HG03575 (cell line): ENCODE measurements at regions not wholly inside any gene's neighbourhood (a gene's known extent, or its start where the extent isn't known, plus 50 kb on each side); places are given as distances from the start of the nearest gene placed in this dataset.
"Not testable (repeated sequence)": the region's sequence is repeated elsewhere in the genome, so short reads cannot be mapped to it uniquely, and the experiment has no call there.

Source experiments
- ATAC-seq: cut with Tn5 transposase; IDR thresholded peaks from one replicate; pipeline ENCODE4 v1.9.1; 2021; ENCODE audit not compliant: unreplicated experiment, insufficient number of reproducible peaks, low FRiP score; ENCODE audit errors: extremely low read depth

DNA sequence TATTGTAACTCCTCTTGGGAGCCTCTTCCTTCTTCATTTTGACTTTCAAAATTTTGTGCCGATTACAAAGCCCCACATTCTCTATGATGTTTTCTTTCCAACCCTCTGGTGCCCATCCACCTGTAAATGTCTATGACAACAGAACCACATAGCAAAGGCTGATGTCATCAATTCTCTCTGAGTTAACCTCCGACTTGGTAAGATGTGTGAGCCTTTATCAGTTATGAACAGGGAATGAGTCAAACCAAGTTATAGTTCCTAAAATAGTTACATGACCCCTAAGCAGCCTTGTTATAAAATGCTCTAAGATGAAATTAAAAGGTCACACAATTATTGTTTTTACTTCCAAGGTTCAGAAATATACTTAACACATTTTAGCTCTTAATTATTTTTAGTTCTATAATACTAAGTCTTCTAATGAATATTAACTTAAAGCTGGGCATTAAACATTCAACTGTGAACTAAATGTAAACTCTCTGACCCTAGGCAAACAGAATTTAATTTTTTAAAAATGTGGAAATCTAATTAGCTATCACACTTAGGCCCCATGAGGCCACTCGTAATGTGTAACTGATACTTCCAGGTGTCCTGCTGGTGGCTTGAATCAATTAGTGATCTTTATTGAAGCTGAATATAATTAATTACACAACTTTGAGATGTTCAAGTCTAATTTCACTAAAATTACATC, 102.3 kb upstream of the CYRIA start:
- no peak for ATAC-seq

DNA sequence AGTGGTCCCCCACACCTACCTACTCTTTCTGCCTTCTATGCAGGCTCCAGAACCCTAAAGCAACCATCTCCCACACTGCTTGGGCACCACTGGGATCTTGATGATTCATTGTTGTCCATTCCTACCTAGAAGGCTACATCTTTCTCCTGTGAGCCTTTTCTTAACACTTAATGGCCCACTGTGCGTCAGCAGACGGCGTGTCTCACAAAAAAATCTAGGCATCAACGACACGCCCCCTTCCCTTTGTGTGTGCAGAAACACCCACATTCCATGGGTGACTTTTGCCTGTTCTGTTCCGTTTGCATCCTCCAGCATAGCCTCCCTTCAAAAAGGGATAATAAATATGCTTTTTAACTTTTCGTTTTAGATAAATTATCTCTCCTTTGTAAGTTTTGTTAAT, 99.7 kb upstream of the CYRIA start:
- no peak for ATAC-seq

DNA sequence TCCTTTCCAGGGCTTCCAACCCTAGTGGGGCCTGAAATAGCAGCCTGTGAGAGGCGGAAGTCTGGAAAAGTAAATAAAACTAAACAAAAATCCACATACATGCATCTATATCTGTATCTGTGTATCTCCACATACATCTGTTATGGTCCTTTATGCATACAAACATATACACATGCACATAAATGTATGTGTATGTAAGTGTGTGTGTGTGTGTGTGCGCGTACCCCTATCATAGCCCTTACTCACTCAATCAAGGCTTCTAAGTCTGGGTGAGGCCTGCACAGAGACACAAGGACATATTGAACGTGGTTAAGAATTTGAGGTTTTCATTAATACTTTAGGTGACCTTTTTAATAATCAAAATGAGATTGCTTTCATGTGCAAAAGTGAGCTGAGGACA, 98.9 kb upstream of the CYRIA start:
- ATAC-seq: no peak

DNA sequence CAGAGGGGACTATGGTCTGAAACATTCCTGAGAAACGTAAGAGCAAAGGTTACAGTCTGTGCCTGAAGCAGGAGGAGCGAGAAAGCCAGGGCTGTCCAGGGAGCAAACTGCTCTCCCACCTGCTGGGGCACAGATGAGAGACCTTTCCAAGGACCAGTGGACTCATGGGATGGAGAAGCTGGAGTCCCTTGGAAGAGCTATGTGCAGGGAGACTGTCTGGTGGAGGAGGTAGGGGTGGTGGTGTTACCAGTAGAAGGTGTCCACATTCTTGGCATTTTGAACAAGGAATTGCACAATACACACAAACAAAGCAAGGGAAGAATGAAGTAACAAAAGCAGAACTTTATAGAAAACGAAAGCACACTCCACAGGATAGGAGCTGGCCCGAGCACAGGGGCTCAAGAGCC, 97.9 kb upstream of the CYRIA start:
- no peak for ATAC-seq

DNA sequence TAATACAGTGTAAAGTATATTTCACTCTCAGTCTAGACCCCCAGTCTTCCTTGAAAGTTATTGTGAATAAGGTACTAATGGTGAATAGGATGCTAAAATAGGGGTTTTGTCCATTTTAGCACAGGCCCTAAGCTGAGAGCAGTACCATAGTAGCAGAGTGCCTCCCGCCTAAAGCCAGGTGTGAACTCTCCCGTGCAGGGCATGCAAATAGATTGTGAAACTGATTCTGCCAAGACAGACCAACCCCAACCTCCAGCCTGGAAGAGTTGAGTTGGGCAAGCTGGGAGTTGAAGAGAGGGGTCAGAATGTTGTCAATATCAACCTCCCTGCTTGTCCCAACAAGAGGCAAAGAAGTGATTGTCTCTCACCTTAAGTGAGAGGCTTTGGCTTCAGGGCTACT, 97.4 kb upstream of the CYRIA start:
- ATAC-seq: no peak

DNA sequence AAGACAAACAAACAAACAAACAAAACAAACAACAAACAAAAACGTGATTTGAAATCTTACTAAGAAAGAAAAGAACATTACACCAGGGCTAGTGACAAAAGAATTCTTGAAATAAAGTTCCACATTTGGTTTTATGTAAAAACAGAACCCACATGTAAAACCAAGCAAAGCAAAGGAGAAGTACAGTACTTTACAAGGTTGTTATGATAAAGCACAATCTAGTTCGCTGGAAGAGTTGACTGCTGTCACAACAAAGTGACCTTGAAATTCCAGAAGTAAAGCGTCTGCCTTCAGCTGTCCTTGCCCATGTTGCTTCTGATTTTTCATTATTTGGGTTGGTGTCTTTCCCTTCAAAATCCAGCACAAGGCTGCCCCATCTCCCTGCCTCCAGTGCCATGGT, 94.8 kb upstream of the CYRIA start:
- ATAC-seq: no peak

- no peak for ATAC-seq
These were observed 91.4 kb upstream of the CYRIA start for GRCh38 chr2:16756831-16757644.

- no peak for ATAC-seq
These were observed 89.8 kb upstream of the CYRIA start for GRCh38 chr2:16755442-16755841.

DNA sequence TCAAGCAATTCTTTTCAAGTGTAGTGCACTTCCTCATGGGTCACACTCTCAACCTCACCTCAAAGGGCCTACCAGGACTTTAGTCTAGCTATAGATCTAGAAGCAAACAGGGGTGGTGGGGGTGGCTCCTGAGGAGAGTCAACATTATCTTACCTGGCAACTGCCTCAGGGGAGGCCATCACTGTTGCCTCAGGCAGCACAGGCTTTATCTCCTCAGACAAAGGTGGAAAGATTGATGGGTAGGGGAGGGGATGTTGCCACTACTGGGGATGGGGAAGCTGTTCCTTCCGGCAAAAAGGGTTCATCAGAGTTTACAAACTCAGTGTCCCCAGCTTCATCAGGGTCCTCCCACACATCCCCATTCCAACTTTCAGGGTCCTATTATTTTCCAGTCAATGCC, 87.4 kb upstream of the CYRIA start:
- ATAC-seq: not testable (repeated sequence)

DNA sequence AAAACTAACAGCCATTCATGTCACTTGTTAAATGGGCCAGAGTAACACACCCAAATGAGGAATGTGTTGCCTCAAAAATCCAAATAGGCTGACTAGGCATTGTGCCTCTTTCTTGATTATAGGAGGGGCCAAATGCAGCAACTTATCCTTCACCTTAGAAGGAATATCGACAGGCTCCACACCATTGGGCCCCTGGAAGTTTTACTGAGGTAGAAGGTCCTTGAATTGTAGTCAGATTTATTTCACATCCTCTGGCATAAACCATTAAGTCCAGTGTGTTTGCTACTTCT, 85.2 kb upstream of the CYRIA start:
- ATAC-seq: not testable (repeated sequence)

DNA sequence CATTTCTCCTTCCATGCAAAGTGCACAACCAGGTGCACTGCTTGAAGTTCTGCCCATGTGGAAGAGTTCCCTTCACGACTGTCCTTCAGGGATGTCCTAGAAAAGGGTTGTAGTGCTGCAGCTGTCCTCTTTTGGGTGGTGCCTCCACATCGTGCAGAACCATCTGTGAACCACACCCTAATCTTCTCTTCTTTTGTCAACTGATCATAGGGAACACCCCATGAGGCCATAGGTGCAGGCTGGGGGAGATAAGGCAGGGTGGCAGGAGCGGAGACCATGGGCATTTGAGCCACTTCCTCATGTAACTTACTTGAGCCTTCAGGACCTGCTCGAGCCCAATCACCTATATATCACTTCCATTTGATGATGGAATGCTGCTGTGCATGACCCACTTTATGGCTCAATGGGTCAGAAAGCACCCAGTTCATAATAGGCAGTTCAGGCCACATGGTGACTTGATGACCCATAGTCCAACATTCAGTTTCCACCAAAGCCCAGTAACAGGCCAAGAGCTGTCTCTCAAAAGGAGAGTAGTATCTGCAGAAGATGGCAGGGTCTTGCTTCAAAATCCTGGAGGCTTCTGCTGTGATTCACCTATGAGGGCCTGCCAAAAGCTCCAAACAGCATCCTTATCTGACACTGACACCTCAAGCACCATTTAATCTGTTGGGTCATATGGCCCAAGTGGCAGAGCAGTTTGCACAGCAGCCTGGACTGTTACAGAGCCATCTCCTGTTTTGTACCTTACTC, 84.7 kb upstream of the CYRIA start:
- ATAC-seq: no peak

DNA sequence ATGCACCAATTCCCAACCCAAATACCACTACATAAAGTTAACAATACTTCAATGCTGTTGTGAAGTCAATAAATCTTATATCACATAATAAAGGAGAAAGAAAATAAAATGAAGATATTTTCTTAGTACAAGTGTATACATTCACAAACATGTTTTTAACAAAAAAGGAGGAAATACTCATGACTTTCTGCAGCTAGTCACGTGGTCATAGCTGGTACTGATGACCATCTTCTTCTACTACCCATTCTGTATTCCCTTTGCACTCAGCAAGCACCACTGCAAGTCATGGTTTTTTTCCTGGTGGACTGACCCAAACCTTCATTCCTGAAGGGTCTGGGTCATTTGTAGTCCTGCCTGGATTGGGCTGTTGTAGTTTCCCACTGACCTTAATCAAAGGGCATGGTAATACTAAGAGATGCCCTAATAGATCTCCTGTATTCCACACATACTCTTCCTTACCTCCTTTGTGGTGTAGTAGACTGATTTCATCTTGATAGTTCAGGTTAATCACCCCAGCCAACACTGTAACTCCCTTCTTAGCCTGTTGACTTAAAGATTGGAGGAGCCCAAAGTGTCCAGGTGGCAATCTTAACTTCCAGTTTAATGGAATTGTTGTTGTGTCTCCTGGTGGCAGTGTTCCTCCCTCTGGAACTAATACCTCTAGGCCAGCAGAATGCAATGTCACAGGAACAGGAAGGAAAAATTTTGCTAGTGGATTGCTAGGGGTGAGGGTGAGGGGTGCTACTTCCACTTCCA, 83.1 kb upstream of the CYRIA start:
- ATAC-seq: not testable (repeated sequence)

DNA sequence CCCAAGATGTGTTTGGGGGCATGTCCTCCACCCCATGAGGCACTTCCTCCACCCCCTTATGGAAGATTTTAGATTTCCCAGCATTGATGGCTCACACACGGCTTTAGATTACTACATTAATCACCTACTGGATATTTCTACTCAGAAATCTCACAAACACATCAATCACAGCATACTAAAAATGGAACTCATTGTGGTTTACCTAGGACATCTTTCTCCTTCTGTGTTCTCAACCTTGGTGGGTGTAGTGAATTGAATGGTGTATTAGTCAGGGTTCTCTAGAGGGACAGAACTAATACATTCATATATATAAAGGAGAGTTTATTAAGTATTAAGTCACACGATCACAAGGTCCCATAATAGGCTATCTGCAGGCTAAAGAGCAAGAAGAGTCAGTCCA, 82.1 kb upstream of the CYRIA start:
- ATAC-seq: no peak

DNA sequence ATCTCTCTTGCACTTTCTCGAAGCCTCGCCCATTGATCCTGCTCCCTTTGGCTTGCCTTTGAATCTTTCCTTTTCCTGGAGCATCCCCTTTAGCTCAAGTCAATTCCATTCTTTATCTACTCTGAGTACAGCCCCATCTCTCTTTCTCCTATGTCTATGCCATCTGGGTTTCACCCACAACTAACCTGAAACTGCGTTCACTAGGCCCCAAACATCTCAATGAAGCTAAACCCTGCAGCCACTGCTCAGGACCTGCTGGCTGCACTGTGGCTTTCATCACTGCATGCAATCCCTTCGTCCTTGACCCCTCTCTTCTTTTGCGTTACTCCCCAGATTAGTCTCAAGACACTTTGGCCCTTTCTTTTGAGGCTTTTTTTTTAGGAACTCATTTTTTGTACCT, 81.6 kb upstream of the CYRIA start:
- ATAC-seq: no peak

DNA sequence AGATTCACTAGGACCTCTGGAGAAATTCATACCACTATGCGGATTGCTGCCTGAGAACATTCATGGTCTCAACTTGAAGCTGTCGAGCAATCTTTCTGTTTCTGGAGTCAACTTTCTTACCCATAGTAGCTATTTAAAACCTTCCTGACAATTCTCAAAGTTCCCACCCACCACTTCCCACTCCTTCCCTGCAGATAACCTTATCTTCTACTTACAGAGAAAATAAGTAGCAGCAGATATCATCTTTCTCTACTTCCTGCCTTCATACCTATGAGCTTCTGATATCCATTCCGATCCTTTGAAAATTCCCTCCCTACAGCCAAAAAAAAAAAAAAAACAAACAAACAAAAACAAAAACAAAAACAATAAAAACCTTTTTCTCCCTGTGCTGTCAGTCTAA, 81.2 kb upstream of the CYRIA start:
- no peak for ATAC-seq

DNA sequence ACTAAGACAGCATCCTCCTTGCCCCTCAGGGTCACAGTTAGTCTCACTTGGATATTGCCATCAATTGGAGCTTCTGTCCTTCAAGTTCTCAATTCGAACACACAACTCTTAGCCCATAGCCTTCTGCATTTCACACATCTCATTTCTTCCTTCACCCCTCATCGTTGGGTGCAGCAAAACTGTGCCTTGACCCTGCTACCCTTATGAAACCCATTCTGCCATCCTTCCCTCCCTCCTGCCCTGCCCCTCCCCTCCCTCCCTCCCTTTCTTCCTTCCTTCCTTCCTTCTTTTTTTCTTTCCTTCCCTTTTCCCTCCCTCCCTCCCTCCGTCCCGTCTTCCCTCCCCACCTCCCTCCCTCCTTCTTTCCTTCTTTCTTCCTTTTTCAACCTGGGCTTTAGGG, 80.7 kb upstream of the CYRIA start:
- no peak for ATAC-seq

DNA sequence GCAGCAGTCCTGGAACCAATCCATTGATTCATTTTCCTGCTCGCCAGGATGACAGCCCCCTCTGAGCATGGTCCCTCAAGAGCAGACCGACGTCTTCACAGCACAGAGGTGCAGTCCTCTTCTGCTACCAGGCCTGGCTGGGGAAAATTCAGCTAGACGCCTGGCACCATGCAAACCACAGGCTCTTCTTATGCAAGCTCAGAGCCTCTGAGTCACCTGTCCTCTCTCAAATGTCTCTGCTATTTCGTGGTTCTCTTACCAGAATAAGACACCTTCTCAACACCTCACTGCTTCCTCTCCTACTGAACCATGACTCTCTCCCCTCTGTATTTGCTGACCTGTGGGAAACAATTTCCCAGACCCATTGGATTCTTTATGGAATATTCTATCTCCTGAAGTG, 79.8 kb upstream of the CYRIA start:
- no peak for ATAC-seq

DNA sequence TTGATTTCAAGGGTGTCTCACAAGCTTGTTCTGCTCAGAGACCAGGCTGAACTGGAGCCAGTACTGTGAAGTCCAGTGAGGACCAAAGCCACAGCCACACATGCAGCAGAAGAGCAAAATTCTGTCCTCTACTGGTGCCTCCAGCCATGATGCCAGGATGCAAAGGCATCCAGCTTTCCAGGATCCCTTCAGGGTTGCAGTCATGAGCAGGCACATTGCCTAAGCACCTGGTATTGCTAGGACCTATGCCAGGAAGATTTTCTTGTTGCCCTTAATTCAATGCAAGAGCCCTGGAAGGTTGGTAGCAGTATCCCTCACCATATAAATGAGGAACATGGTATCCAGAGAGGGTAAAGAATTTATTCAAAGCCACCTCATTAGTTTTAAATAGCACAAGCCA, 78.9 kb upstream of the CYRIA start:
- no peak for ATAC-seq

DNA sequence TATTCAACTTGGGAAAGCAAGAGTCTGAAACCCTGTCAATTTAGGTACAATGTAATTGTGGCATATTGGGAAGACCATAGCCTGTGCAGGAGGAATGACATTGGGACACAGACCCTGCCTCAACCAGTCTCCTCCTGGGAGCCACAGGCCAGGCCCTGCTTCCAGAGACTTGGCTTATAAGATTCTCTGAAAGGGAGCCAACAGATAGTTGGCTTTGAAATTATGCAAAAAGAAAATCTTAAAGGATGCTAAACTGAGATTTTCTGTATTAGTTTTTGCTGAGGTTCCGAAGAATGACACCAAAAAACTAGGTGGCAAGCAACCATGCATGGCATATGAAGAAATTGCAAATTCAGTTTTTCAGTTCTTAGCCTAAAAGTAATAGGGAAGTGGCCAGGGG, 76.4 kb upstream of the CYRIA start:
- no peak for ATAC-seq

GRCh38 chr2:16741498-16741897, 75.9 kb upstream of the CYRIA start:
- no peak for ATAC-seq
